ENCODE measurements at regions not wholly inside any gene's neighbourhood (a gene's known extent, or its start where the extent isn't known, plus 50 kb on each side); places are given as distances from the start of the nearest gene placed in this dataset.

- DNase-seq: peak in 13 of 14 donors; percentile 10 to 85 (median 67)
These were observed 49.8 kb upstream of the LGALSL start for GRCh38 chr2:64404002-64404731.
